ENCODE measurements at regions not wholly inside any gene's neighbourhood (a gene's known extent, or its start where the extent isn't known, plus 50 kb on each side); places are given as distances from the start of the nearest gene placed in this dataset.

GRCh38 chr3:76938962-76939361 lies 100.9 kb upstream of the ROBO2 start:
- no peak for DNase-seq (ENCODE audit: extremely low read depth, low read depth)
- TF ChIP-seq, protein P1, sequence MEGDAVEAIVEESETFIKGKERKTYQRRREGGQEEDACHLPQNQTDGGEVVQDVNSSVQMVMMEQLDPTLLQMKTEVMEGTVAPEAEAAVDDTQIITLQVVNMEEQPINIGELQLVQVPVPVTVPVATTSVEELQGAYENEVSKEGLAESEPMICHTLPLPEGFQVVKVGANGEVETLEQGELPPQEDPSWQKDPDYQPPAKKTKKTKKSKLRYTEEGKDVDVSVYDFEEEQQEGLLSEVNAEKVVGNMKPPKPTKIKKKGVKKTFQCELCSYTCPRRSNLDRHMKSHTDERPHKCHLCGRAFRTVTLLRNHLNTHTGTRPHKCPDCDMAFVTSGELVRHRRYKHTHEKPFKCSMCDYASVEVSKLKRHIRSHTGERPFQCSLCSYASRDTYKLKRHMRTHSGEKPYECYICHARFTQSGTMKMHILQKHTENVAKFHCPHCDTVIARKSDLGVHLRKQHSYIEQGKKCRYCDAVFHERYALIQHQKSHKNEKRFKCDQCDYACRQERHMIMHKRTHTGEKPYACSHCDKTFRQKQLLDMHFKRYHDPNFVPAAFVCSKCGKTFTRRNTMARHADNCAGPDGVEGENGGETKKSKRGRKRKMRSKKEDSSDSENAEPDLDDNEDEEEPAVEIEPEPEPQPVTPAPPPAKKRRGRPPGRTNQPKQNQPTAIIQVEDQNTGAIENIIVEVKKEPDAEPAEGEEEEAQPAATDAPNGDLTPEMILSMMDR (IDR thresholded peaks at IDR 0.05; ENCODE audit: low read depth, low read length) = no peak

DNA sequence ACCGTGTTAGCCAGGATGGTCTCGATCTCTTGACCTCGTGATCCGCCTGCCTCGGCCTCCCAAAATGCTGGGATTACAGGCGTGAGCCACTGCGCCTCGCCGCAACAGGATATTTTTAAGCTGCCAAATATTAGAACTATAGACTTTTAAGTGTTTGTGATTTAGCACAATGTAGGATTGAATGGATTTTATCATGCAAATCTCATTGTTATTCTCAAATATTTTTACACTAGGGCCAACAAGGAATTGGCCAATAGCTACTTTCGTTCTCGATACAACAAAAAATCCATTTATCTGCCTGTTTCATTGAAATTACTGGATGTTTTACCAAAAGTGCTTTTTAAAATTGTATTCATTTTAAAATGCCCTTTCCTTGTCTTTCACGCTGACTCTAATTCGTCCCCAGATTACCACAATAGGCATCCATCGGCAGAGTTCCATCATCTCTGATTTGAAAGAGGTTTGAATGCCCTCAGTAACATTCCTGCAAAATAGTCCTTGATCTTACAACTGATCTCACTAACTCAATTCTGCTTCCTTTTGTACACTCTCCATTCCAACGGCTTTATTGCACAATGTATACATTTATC lies 99.6 kb upstream of the ROBO2 start:
- TF ChIP-seq, protein P1 (IDR thresholded peaks at IDR 0.05; ENCODE audit: low read depth, low read length) = no peak
- DNase-seq (ENCODE audit: extremely low read depth, low read depth) = no peak

DNA sequence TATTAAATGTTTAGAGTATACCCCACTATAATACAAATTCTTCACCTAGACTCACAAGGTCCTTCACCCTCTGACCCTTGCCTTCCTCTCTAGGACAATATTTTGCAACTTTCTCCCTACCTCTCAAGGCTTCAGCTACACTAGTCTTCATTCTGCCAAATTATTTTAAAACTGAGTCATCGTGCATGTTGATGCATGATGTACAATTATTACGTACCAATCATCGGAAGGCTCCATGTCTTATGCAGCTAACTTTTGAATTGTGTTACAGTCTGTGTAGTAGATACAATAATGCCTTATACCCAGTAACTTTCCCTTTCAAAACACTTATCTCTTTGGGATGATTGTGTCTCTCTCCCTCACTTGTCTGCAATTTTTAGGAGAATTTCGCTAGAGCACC lies 98.5 kb upstream of the ROBO2 start:
- DNase-seq (ENCODE audit: extremely low read depth, low read depth) = no peak
- TF ChIP-seq, protein P1 (IDR thresholded peaks at IDR 0.05; ENCODE audit: low read depth, low read length) = no peak

DNA sequence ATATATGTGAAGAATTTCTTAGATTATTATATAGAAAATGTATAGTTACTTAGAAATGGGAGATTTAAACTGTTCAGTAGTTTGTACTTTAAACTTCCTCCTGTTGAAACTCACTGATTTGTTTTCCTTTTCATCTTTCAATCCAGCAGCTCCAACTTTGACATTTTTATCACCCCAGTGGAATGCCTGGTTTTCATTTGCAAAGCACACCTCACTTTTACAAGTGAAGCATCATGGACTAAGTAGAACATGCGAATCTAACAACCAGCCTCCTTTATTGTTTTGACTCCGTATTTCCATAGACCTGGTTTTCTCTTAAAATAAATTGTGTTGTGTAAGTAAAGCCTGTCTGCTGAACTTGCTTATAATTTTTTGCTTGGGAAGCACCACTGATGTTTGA lies 97.8 kb upstream of the ROBO2 start:
- TF ChIP-seq, protein P1 (IDR thresholded peaks at IDR 0.05; ENCODE audit: low read depth, low read length) = no peak
- no peak for DNase-seq (ENCODE audit: extremely low read depth, low read depth)

GRCh38 chr3:76943058-76943457 lies 96.8 kb upstream of the ROBO2 start:
- TF ChIP-seq, protein P1 (IDR thresholded peaks at IDR 0.05; ENCODE audit: low read depth, low read length) = no peak
- no peak for DNase-seq (ENCODE audit: extremely low read depth, low read depth)

- DNase-seq (ENCODE audit: extremely low read depth, low read depth) = no peak
- TF ChIP-seq, protein P1 (IDR thresholded peaks at IDR 0.05; ENCODE audit: low read depth, low read length) = no peak
These were observed 96.2 kb upstream of the ROBO2 start for GRCh38 chr3:76943671-76944070.

DNA sequence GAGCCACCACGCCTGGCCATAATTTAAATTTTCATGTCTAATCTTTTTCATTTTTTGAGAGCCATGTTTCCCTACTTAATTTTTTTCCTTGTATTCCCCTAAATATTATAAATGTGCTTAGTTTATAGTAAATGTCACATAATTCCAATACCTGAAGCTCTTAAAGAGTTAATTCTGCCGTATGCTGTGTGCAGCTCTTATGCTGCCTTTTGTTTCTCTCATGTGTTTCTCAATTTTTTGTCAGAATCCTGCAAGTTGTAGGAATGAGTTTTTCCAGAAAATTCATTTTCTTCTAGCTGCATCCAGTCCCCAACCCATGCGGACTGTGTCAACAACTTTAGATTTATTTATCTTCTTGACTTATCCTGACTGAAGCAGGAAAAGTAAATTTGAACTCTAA lies 90.9 kb upstream of the ROBO2 start:
- DNase-seq (ENCODE audit: extremely low read depth, low read depth) = no peak
- TF ChIP-seq, protein P1 (IDR thresholded peaks at IDR 0.05; ENCODE audit: low read depth, low read length) = no peak

Measured in AG09319 (cell line).